ENCODE measurements at regions not wholly inside any gene's neighbourhood (a gene's known extent, or its start where the extent isn't known, plus 50 kb on each side); places are given as distances from the start of the nearest gene placed in this dataset.

DNA sequence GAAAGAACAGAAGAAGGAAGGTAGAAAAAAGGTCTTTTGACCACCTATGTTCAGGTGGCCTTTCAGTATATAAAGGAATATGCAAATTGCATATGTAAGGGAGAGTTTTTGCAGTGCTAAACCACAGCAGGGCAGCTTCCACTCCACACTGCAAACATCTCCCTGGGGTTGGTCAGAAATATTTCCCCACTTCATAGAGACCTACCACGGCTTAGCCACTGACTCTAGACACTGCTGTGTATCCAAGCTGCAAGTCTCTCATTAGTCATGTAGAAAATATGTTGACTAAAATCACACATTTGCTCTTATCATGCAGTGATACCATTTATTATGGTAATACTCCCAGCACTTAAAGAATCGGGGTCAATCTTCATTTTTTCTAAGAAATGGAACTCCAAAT lies 214.9 kb upstream of the NR2F2 start:
- peak; percentile 14 for DNase-seq
- Mint-ChIP-seq H3K27me3 (ENCODE audit: unreplicated experiment) (no peaks in the 10 kb centered on the region), H3K4me3 (ENCODE audit: low read depth, unreplicated experiment) (no peak overlapping the region), H3K27ac (ENCODE audit: unreplicated experiment) (peak overlapping the region; percentile 7), H3K36me3 (ENCODE audit: insufficient read depth, unreplicated experiment) (no peaks in the 10 kb centered on the region), H3K4me1 (ENCODE audit: low read depth, unreplicated experiment) (peaks cover 24% of the 10 kb centered on the region), H3K9me3 (ENCODE audit: low read depth, unreplicated experiment) (peaks cover 2% of the 10 kb centered on the region)
- BruUV-seq (replicated peaks) = no TSS peak
- CTCF ChIA-PET = no interaction called here
- intact Hi-C loops (cut with micrococcal nuclease; ENCODE audit: unreplicated experiment) = no loop called here
- TF ChIP-seq, protein P1, sequence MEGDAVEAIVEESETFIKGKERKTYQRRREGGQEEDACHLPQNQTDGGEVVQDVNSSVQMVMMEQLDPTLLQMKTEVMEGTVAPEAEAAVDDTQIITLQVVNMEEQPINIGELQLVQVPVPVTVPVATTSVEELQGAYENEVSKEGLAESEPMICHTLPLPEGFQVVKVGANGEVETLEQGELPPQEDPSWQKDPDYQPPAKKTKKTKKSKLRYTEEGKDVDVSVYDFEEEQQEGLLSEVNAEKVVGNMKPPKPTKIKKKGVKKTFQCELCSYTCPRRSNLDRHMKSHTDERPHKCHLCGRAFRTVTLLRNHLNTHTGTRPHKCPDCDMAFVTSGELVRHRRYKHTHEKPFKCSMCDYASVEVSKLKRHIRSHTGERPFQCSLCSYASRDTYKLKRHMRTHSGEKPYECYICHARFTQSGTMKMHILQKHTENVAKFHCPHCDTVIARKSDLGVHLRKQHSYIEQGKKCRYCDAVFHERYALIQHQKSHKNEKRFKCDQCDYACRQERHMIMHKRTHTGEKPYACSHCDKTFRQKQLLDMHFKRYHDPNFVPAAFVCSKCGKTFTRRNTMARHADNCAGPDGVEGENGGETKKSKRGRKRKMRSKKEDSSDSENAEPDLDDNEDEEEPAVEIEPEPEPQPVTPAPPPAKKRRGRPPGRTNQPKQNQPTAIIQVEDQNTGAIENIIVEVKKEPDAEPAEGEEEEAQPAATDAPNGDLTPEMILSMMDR (IDR thresholded peaks at IDR 0.05; ENCODE audit: unreplicated experiment) = no peak

DNA sequence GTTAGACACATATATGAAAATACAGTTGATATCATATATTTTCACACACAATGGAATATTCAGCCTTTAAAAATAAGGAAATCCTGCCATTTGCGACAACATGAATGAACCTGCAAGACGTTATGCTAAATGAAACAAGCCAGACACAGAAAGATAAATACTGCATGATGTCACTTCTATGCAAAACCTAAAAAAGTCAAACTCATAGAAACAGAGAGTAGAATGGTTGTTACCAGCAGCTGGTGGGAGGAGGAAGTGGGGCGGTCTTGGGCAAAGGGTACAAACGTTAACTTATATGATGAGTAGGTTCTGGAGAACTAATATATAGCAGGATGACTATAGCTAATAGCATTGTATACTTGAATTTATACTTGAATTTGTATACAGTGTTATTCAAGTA lies 213.2 kb upstream of the NR2F2 start:
- BruUV-seq (replicated peaks) = no TSS peak
- no peaks in the 10 kb centered on the region for H3K36me3 Mint-ChIP-seq (ENCODE audit: insufficient read depth, unreplicated experiment)
- H3K4me1 Mint-ChIP-seq (ENCODE audit: low read depth, unreplicated experiment) = peaks cover 35% of the 10 kb centered on the region
- TF ChIP-seq, protein P1 (IDR thresholded peaks at IDR 0.05; ENCODE audit: unreplicated experiment) = no peak
- intact Hi-C loops (cut with micrococcal nuclease; ENCODE audit: unreplicated experiment) = no loop called here
- no peak overlapping the region for H3K27ac Mint-ChIP-seq (ENCODE audit: unreplicated experiment)
- peaks cover 2% of the 10 kb centered on the region for H3K9me3 Mint-ChIP-seq (ENCODE audit: low read depth, unreplicated experiment)
- H3K4me3 Mint-ChIP-seq (ENCODE audit: low read depth, unreplicated experiment) = no peak overlapping the region
- H3K27me3 Mint-ChIP-seq (ENCODE audit: unreplicated experiment) = no peaks in the 10 kb centered on the region
- DNase-seq = no peak
- CTCF ChIA-PET = interaction anchor here (0.5 to 0.7 kb wide), 2 partner anchors 200 to 491 kb away, joined by 3 read pairs; no protein-coding TSS in a partner anchor

DNA sequence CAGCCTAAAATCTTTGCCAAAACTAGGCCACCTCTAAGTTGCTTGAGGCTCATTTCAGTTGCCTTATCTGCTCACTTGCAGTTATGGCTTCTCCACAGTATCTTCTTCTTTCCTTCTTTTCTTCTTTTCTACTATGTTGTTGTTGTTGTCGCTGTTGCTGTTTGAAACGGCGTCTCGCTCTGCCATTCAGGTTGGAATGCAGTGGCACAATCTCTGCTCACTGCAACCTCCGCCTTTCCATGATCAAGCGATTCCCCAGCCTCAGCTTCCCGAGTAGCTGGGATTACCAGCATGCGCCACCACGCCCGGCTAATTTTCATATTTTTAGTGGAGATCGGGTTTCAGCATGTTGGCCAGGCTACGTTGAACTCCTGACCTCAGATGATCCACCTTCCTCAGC lies 210.8 kb upstream of the NR2F2 start:
- H3K9me3 Mint-ChIP-seq (ENCODE audit: low read depth, unreplicated experiment) = peaks cover 2% of the 10 kb centered on the region
- no peaks in the 10 kb centered on the region for H3K27me3 Mint-ChIP-seq (ENCODE audit: unreplicated experiment)
- TF ChIP-seq, protein P1 (IDR thresholded peaks at IDR 0.05; ENCODE audit: unreplicated experiment) = no peak
- CTCF ChIA-PET = interaction anchor here (0.6 kb wide), 1 partner anchor 98 kb away, joined by 3 read pairs; no protein-coding TSS in a partner anchor
- no peak for DNase-seq
- H3K4me3 Mint-ChIP-seq (ENCODE audit: low read depth, unreplicated experiment) = no peak overlapping the region
- no peak overlapping the region for H3K27ac Mint-ChIP-seq (ENCODE audit: unreplicated experiment)
- BruUV-seq (replicated peaks) = no TSS peak
- peaks cover 39% of the 10 kb centered on the region for H3K4me1 Mint-ChIP-seq (ENCODE audit: low read depth, unreplicated experiment)
- intact Hi-C loops (cut with micrococcal nuclease; ENCODE audit: unreplicated experiment) = no loop called here
- H3K36me3 Mint-ChIP-seq (ENCODE audit: insufficient read depth, unreplicated experiment) = no peaks in the 10 kb centered on the region

DNA sequence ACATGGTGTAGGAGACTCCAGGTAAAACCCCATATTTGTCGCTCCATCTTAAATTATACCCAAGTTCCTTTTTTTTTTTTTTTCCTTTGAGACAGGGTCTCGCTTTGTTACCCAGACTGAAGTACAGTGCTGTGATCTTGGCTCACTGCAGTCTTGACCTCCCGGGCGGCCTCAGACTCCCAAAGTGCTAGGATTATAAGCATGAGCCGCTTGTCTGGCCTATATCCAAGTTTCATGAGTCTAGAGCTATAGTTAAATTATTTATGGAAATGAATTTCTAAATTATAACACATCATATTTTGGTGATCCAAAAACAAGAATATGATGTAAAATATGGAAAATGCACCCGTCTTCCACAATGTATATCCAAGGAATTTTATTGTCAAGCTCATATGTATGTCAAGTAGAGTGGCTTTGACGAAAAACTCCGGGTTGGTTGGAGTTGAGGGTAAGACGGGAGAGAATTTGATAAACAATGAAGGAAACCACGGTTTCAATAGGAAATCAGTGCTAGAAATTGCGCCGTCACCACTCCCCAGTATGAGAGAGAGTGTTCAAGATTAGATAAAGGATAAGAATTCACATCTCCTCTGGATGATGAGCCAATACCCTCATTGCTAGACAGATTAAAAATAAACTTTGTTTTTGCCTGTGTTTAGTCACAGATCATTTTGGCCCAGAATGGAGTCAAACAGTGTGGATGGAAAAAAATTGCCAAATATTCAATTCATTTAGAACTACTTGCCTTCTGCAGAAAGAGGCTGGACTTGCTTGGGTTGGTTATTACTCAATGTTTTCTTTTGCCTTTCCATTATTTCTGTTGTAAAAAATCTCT lies 209.2 kb upstream of the NR2F2 start:
- DNase-seq = no peak
- H3K36me3 Mint-ChIP-seq (ENCODE audit: insufficient read depth, unreplicated experiment) = no peaks in the 10 kb centered on the region
- no TSS peak for BruUV-seq (replicated peaks)
- intact Hi-C loops (cut with micrococcal nuclease; ENCODE audit: unreplicated experiment) = no loop called here
- TF ChIP-seq, protein P1 (IDR thresholded peaks at IDR 0.05; ENCODE audit: unreplicated experiment) = no peak
- H3K9me3 Mint-ChIP-seq (ENCODE audit: low read depth, unreplicated experiment) = peaks cover 2% of the 10 kb centered on the region
- H3K4me3 Mint-ChIP-seq (ENCODE audit: low read depth, unreplicated experiment) = no peak overlapping the region
- H3K4me1 Mint-ChIP-seq (ENCODE audit: low read depth, unreplicated experiment) = peaks cover 25% of the 10 kb centered on the region
- H3K27me3 Mint-ChIP-seq (ENCODE audit: unreplicated experiment) = no peaks in the 10 kb centered on the region
- H3K27ac Mint-ChIP-seq (ENCODE audit: unreplicated experiment) = no peak overlapping the region
- CTCF ChIA-PET = interaction anchor here (0.7 kb wide), 1 partner anchor 520 kb away, joined by 5 read pairs; no protein-coding TSS in a partner anchor

Data from Calu3 (cell line).